ENCODE measurements at regions not wholly inside any gene's neighbourhood (a gene's known extent, or its start where the extent isn't known, plus 50 kb on each side); places are given as distances from the start of the nearest gene placed in this dataset.
A peak's percentile ranks its signal among the peaks of the same experiment; 100 is the strongest.

DNA sequence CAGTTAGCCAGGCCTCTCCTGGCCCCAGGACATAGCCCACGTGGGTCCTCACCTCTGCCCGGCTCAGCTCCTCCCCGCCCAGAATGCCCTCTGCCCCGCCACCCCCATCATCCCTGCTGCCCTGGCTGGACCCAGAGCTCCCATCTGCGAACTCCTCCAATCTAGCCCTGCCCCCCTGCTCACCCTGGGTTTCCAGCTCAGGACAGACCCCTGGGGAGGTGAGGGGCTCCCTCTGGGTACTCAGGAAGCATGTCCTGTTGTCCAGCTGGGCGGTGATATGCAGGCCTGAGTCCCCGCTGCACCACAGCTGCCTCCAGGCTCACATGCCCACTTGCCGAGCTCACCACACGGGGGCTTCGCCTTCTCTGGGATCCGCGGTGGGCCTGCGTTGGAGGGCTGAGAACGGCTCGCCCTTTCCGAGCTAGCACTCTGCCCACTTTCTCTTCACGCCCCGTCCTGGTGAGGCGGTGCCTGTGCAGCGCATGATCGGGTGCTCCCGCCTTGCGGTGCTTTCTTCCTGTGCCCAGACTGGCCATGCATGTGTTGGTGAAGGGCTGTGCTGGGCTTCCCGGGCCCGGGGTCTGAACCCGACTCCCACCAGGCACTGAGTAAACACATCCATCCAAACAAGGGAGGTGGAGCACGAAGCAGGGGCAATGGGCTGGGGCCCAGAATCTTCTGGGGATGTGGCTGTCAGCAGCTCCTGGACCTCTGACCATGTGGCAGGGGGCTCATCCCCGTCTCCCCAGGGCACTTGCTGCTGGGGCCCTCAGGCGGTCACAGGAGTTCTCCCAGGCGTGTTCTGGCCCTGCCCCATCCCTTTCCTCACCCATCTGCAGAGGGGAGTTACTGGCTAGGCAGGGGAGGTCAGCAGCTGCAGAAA, 74.3 kb downstream of the RGS12 start:
- no peak for DNase-seq (ENCODE audit: low spot score)
- H3K27ac Mint-ChIP-seq, result no peak overlapping the region

DNA sequence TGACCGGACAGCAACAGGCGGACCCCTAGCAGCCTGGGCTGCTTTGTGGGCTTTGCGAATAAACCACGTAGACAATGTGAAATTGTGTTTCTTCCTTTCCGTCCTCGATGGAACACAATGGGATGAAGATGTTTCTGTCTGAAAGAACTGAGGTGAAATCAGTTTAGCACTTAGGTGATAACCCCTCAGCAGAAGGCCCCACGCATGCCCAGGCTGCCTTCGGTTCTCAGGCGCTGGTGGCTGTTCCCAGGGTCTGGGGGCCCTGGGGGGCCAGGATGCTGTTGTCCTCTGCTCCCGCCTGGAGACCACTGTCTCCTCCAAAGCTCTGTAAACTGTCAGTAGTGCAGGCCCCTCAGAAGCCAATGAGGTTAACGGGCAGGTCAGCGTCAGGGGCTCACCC, 73.9 kb upstream of the HGFAC start:
- Mint-ChIP-seq H3K27ac (no peak overlapping the region), H3K9me3 (no peaks in the 10 kb centered on the region), H3K36me3 (ENCODE audit: low read depth) (no peaks in the 10 kb centered on the region), H3K4me1 (ENCODE audit: low read depth) (peaks cover 26% of the 10 kb centered on the region), H3K27me3 (ENCODE audit: insufficient read depth) (peaks cover 31% of the 10 kb centered on the region), H3K4me3 (no peak overlapping the region)
- DNase-seq (ENCODE audit: low spot score), result no peak
- intact Hi-C loops (cut with micrococcal nuclease), result no loop called here

More for the DNA sequence above, 74.3 kb downstream of the RGS12 start:
- Mint-ChIP-seq H3K36me3 (ENCODE audit: low read depth) (no peaks in the 10 kb centered on the region), H3K27me3 (ENCODE audit: insufficient read depth) (peaks cover 26% of the 10 kb centered on the region), H3K4me3 (no peak overlapping the region), H3K4me1 (ENCODE audit: low read depth) (peaks cover 26% of the 10 kb centered on the region), H3K9me3 (no peaks in the 10 kb centered on the region)
- intact Hi-C loops (cut with micrococcal nuclease), result no loop called here

DNA sequence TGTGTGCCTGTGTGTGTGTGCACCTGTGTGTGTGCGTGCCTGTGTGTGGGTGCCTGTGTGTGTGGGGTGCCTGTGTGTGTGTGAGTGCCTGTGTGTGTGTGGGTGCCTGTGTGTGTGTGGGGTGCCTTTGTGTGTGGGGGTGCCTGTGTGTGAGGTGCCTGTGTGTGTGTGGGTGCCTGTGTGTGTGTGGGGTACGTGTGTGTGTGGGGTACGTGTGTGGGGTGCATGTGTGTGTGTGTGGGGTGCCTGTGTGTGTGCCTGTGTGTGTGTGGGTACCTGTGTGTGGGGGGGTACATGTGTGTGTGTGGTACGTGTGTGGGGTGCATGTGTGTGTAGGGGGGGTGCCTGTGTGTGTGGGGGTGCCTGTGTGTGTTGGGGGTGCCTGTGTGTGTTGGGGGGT, 73.4 kb upstream of the HGFAC start:
- peaks cover 30% of the 10 kb centered on the region for H3K27me3 Mint-ChIP-seq (ENCODE audit: insufficient read depth)
- no peaks in the 10 kb centered on the region for H3K36me3 Mint-ChIP-seq (ENCODE audit: low read depth)
- H3K27ac Mint-ChIP-seq, result no peak overlapping the region
- H3K4me3 Mint-ChIP-seq, result no peak overlapping the region
- intact Hi-C loops (cut with micrococcal nuclease), result no loop called here
- no peaks in the 10 kb centered on the region for H3K9me3 Mint-ChIP-seq
- DNase-seq (ENCODE audit: low spot score), result no peak
- H3K4me1 Mint-ChIP-seq (ENCODE audit: low read depth), result peaks cover 26% of the 10 kb centered on the region

DNA sequence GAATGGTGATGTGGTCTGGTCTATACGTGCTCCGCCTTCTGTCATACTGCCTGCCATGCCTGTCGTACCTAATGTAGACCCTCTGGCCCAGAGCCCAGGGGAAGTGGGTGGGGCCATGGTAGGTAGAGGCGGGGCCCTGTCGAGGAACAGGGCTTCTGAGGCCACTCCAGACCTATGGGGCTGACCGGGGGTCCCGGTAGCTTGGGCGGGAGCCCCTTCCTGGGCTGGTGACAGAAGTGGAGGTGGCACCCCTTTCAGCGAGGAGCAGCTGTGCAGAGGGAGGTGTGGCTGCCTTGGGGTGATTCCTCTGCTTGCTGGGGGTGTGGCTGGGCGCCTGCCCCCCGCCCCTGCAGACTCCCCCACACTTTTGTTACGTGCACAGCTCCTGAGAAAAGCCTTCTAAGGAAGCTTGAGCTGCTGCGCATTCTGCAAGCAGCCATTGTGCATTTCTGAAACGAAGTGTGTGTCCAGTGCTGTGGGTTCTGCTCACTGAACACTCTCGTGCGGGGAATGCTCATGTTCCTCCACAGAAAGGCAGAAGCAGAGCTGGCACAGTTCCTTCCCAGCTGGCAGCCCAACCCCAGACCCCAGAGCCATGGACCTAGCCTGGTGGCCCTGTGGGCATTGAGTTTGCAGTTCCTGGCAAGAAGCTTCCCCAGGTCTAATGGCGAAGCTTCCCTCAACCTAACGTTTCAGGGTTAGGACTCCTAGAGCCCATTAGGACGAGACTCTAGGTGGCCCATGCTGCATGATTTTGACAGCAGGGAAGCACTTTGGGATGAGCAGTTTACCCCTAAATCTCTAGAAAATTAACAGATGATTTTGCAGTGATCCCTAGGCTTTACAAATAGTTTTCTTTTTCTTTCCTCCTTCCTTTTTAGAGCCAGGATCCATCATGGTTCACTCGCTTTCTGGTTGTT, 72.7 kb upstream of the HGFAC start:
- Mint-ChIP-seq H3K27me3 (ENCODE audit: insufficient read depth) (peaks cover 30% of the 10 kb centered on the region), H3K9me3 (no peaks in the 10 kb centered on the region), H3K4me3 (peak overlapping the region; percentile 28), H3K27ac (no peak overlapping the region), H3K4me1 (ENCODE audit: low read depth) (peaks cover 26% of the 10 kb centered on the region), H3K36me3 (ENCODE audit: low read depth) (no peaks in the 10 kb centered on the region)
- intact Hi-C loops (cut with micrococcal nuclease), result no loop called here
- no peak for DNase-seq (ENCODE audit: low spot score)

DNA sequence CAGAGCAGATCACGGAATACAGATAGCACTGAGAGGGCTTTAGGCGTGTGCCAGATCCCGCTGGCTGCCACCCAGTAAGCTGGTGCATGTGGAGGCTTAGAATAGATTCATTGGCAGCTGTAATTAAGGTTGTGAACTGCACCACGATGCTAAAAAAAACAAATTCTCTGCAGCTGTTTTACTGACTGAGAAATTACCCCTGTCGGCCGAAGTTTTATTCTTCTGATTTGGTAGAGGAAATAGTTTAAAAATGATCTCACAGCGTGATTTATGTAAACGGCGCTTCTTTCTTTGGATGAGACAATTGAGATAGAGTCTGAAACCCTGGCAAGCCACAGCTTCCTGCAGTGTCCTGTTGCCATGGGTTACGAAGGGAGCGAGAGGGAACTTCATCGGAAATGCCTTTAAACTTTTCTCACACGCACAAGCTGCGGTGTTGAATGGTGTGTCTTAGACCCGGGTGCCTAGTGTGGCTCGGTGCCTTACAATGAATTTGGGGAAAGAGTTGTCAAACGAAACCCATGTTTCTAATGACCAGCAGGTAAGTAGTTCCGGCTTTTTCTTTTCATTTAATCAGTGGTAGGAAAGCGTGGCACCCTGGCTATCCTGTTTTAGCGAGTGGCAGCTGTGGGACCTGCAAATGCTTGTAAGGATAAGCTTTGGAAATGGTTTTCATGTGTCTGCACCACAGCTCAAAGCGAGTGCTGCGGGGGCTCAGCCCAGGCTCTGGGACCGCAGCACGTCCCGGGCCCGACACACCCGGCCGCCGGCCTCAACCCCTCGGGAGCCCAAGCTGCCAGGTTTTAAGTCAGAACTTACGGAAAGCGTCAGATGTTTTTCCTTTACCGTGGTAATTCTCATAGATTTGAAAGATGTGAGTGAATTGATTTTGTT, 71.7 kb upstream of the HGFAC start:
- Mint-ChIP-seq H3K27me3 (ENCODE audit: insufficient read depth) (peaks cover 30% of the 10 kb centered on the region), H3K4me3 (peak overlapping the region; percentile 61), H3K27ac (no peak overlapping the region), H3K36me3 (ENCODE audit: low read depth) (no peaks in the 10 kb centered on the region), H3K4me1 (ENCODE audit: low read depth) (peaks cover 26% of the 10 kb centered on the region), H3K9me3 (no peaks in the 10 kb centered on the region)
- DNase-seq (ENCODE audit: low spot score), result peak; percentile 29
- intact Hi-C loops (cut with micrococcal nuclease), result no loop called here

DNA sequence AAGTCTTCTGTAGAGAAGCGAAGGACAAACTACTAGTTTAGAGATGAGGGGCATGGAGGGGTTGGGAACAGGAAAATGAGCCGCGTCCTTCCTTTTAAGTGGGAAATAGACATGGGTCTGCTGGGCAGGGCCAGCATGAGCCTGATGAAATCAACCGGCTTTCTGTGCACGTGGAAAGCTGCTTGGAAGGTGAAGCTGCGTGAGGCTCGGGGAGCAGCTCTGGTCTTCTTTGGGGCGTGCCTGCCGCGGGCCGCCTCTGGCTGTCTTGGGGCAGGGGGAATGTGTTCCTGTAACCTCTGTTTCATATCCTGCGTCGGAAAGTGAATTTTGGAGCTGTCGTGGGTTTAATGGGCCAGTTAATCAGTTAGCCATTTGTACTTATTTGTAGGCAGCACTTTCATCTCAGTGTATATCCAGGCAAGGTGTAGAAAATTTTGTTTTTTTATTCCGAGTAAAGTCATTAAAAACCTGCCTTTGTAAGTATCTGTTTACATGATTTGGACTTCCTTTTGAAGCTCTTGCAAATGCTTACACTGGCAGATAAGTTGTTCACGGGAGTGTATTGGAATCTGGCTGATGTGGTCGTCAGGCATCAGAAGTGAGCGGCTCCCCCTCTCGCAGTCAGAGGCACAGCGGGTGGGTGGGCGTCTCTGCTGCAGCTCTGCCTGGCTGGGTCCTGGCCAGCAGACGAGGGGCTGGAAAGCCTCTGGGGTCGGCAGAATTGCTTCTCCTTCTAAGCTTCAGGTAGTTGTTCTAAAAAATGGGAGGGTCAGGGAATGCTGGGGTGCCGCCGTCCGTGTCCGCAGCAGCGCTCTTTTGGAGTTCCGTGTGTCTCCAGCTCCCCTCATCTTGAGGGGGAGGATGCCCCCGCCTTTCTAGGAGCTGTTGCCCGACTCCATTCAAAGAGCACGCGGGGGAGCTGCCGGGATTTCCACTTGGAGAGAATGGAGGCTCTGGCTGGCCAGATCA, 70.5 kb upstream of the HGFAC start:
- DNase-seq (ENCODE audit: low spot score), result no peak
- Mint-ChIP-seq H3K4me3 (no peak overlapping the region), H3K36me3 (ENCODE audit: low read depth) (no peaks in the 10 kb centered on the region), H3K27me3 (ENCODE audit: insufficient read depth) (peaks cover 30% of the 10 kb centered on the region), H3K9me3 (no peaks in the 10 kb centered on the region), H3K27ac (no peak overlapping the region), H3K4me1 (ENCODE audit: low read depth) (peaks cover 26% of the 10 kb centered on the region)
- intact Hi-C loops (cut with micrococcal nuclease), result no loop called here

DNA sequence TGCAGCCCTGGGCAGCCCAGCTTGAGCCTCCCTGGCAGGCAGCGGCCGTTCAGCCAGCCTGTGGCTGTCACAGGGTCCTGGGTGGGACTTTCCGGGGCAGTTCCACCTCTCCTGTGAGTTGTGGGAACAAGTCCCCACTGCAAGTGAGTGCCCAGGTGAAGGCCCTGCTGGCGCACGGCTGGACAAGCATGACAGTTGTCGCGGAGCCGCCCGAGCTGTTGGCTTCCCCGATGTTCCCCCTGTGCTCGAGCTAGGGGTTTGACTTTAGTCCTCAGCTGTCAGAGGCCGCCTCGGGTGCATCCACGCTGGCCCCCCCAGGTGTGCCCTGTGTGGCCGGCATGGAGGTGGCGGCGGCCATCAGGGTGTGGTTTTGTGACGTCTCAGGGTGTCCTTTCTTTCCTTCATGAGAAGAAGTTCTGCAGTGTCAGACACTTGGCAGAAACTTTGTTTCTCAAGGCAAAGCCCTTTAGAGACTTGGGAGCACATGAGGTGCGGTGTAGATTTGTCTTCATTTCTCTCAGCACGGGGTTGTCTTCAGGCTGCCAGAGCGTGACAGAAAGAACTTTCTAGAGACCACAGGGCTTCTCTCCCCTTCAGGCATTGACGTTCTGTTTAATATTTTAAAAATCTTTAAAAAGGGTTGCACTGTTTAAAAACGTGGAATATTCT, 69.4 kb upstream of the HGFAC start:
- Mint-ChIP-seq H3K27me3 (ENCODE audit: insufficient read depth) (peaks cover 30% of the 10 kb centered on the region), H3K4me1 (ENCODE audit: low read depth) (peaks cover 26% of the 10 kb centered on the region), H3K9me3 (no peaks in the 10 kb centered on the region), H3K27ac (no peak overlapping the region), H3K4me3 (no peak overlapping the region), H3K36me3 (ENCODE audit: low read depth) (no peaks in the 10 kb centered on the region)
- no peak for DNase-seq (ENCODE audit: low spot score)
- intact Hi-C loops (cut with micrococcal nuclease), result no loop called here

DNA sequence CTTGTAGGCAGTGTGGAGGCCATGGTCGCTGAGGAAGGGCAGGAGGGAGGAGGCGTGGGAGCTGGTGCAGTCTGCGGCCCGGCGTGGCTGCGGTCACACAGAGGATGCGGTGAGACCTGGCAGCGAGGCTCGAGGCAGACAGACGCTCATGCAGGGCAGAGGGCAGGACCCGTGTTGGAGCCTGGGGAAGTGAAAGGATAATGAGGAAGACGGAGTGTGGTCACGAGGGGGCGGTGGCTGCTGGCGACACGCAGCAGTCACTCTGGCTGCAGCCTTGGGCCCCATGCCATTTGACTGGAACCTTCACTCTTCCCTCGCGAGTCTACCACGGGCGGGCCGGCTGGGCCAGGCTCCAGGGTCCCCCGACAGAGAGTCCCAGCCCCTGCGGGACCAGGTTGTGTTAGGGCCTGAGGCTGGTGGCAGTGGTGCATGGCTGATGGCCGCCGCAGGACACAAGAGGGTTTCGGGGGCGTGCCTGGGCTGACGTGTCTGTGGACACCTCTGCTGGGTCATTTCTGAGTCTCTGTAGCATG, 68.8 kb upstream of the HGFAC start:
- no peak for DNase-seq (ENCODE audit: low spot score)
- Mint-ChIP-seq H3K4me1 (ENCODE audit: low read depth) (peaks cover 25% of the 10 kb centered on the region), H3K4me3 (no peak overlapping the region)

DNA sequence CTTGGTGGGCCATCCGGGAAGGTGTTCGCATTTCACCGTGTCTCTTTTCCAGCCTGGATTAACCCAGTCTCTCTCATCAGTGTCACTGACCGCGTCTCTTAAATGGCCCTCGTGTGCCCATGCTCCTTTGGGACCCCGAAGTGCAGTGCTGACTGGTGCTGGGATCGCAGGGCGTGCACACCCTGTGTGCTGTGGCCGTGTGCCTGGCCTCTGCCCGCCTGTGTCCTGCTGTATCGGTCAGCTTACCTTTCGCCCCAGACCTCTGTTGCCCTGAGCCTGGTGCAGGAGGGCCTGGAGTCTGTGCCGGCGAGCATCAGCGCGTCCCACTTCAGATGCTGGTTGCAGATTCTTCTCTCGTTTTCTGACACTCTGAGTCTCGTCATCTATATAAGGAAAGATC, 68.3 kb upstream of the HGFAC start:
- Mint-ChIP-seq H3K27ac (no peak overlapping the region), H3K9me3 (no peaks in the 10 kb centered on the region), H3K4me3 (no peak overlapping the region), H3K36me3 (ENCODE audit: low read depth) (no peaks in the 10 kb centered on the region), H3K4me1 (ENCODE audit: low read depth) (peaks cover 21% of the 10 kb centered on the region), H3K27me3 (ENCODE audit: insufficient read depth) (peaks cover 38% of the 10 kb centered on the region)
- no peak for DNase-seq (ENCODE audit: low spot score)
- intact Hi-C loops (cut with micrococcal nuclease), result no loop called here

More for the DNA sequence above, 68.8 kb upstream of the HGFAC start:
- H3K27me3 Mint-ChIP-seq (ENCODE audit: insufficient read depth), result peaks cover 35% of the 10 kb centered on the region
- no peak overlapping the region for H3K27ac Mint-ChIP-seq
- no peaks in the 10 kb centered on the region for H3K9me3 Mint-ChIP-seq
- H3K36me3 Mint-ChIP-seq (ENCODE audit: low read depth), result no peaks in the 10 kb centered on the region
- intact Hi-C loops (cut with micrococcal nuclease), result no loop called here

DNA sequence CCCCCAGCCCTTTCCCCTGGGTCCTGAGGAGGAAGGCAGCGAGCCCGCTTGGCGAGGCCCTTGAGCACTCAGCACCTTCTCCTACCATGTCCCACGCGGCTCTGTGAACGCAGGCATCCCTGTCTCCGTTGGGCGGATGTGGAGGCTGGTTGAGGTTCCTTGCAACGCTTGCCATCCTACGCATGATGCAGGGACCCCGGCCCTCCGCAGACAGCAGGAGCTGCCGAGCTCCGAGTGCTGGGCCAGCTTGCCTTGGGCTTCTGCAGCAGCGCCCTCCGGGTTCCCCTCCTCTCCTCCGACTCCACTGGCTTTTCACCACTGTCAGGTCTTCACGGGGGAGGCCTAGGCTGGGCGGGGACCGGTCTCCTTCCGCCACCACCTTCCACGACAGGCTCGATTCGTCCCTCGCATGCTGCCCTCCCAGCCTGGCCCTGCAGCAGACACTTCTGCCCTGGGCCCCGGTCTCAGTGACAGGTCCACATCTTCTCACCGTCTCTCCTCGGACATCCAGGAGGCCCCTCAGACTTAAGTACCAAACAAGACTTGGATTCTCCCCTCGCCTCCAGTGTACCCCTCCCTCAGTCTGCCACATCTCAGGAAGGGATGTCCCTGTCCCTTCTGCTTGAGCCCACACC, 67.6 kb upstream of the HGFAC start:
- no peak overlapping the region for H3K27ac Mint-ChIP-seq
- no peaks in the 10 kb centered on the region for H3K36me3 Mint-ChIP-seq (ENCODE audit: low read depth)

DNA sequence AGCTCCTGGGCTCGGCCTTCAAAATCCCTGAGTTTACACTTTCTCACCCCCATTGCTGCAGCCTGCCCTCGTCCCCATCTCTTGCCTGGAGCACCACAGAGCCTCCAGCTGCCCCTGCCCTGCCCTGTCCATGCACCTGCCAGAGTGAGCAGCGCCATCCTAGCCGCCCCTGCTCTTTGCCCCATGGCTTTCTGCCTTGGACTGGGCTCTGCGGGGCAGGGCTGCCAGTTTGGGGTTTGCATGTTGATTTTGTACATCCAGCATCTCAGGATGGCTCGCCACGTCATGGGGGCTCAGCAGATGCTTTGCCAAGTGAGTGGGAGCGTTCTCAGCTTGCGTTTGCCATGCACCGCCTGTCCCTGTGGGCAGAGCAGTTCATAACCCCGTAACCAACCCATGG, 67.1 kb upstream of the HGFAC start:
- no peak for DNase-seq (ENCODE audit: low spot score)
- Mint-ChIP-seq H3K27me3 (ENCODE audit: insufficient read depth) (peaks cover 36% of the 10 kb centered on the region), H3K4me1 (ENCODE audit: low read depth) (peaks cover 14% of the 10 kb centered on the region), H3K9me3 (peaks cover 8% of the 10 kb centered on the region), H3K27ac (no peak overlapping the region), H3K4me3 (no peak overlapping the region), H3K36me3 (ENCODE audit: low read depth) (no peaks in the 10 kb centered on the region)
- intact Hi-C loops (cut with micrococcal nuclease), result loop anchor here (5.0 kb wide), 1 partner anchor 47 kb away; no protein-coding TSS in a partner anchor

More for the DNA sequence above, 67.6 kb upstream of the HGFAC start:
- H3K4me1 Mint-ChIP-seq (ENCODE audit: low read depth), result peaks cover 19% of the 10 kb centered on the region
- H3K9me3 Mint-ChIP-seq, result peaks cover 6% of the 10 kb centered on the region
- intact Hi-C loops (cut with micrococcal nuclease), result no loop called here
- H3K27me3 Mint-ChIP-seq (ENCODE audit: insufficient read depth), result peaks cover 38% of the 10 kb centered on the region
- no peak overlapping the region for H3K4me3 Mint-ChIP-seq
- DNase-seq (ENCODE audit: low spot score), result no peak
